ENCODE measurements at regions not wholly inside any gene's neighbourhood (a gene's known extent, or its start where the extent isn't known, plus 50 kb on each side); places are given as distances from the start of the nearest gene placed in this dataset.
"Not testable (repeated sequence)": the region's sequence is repeated elsewhere in the genome, so short reads cannot be mapped to it uniquely, and the experiment has no call there.

GRCh38 chr3:908839-909238 lies 184.0 kb upstream of the CNTN6 start:
- Histone ChIP-seq H2AFZ (ENCODE audit: low read length) (no peak overlapping the region), H3K9me2 (replicated peaks; ENCODE audit: low read length) (no peaks in the 10 kb centered on the region), H3K9ac (ENCODE audit: low read length) (no peak overlapping the region), H3K4me3 (ENCODE audit: low read length) (no peak overlapping the region), H3K36me3 (ENCODE audit: low read depth, low read length) (no peaks in the 10 kb centered on the region), H3F3A (ENCODE audit: low read length, unreplicated experiment) (no peaks in the 10 kb centered on the region), H3K27ac (ENCODE audit: low read length) (no peak overlapping the region), H4K20me1 (ENCODE audit: low read length) (no peaks in the 10 kb centered on the region), H3K79me2 (ENCODE audit: low read length) (no peaks in the 10 kb centered on the region), H3K27me3 (ENCODE audit: low read length) (no peaks in the 10 kb centered on the region), H3K4me2 (ENCODE audit: low read length) (no peak overlapping the region), H3K9me3 (ENCODE audit: low read length) (peaks cover 30% of the 10 kb centered on the region), H3K4me1 (ENCODE audit: insufficient read depth, low read length) (no peaks in the 10 kb centered on the region)
- TF ChIP-seq, protein P1, sequence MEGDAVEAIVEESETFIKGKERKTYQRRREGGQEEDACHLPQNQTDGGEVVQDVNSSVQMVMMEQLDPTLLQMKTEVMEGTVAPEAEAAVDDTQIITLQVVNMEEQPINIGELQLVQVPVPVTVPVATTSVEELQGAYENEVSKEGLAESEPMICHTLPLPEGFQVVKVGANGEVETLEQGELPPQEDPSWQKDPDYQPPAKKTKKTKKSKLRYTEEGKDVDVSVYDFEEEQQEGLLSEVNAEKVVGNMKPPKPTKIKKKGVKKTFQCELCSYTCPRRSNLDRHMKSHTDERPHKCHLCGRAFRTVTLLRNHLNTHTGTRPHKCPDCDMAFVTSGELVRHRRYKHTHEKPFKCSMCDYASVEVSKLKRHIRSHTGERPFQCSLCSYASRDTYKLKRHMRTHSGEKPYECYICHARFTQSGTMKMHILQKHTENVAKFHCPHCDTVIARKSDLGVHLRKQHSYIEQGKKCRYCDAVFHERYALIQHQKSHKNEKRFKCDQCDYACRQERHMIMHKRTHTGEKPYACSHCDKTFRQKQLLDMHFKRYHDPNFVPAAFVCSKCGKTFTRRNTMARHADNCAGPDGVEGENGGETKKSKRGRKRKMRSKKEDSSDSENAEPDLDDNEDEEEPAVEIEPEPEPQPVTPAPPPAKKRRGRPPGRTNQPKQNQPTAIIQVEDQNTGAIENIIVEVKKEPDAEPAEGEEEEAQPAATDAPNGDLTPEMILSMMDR (conservative IDR thresholded peaks at IDR 0.05; ENCODE audit: low read depth, low read length) = 0 out of 2 replicates have a peak, but pooled peaks have one; percentile 14
- TF ChIP-seq EZH2 (IDR thresholded peaks at IDR 0.05; ENCODE audit: low read length, unreplicated experiment) (no peak), EZH2phosphoT487 (IDR thresholded peaks at IDR 0.05; ENCODE audit: borderline replicate concordance, low read length) (no peak)
- intact Hi-C loops (cut with micrococcal nuclease) = no loop called here
- POLR2A ChIA-PET (ENCODE audit: unreplicated experiment) = no interaction called here
- BruUV-seq (replicated peaks) = no TSS peak
- CTCF ChIA-PET = no interaction called here
- ATAC-seq (no peak), DNase-seq (no peak)

DNA sequence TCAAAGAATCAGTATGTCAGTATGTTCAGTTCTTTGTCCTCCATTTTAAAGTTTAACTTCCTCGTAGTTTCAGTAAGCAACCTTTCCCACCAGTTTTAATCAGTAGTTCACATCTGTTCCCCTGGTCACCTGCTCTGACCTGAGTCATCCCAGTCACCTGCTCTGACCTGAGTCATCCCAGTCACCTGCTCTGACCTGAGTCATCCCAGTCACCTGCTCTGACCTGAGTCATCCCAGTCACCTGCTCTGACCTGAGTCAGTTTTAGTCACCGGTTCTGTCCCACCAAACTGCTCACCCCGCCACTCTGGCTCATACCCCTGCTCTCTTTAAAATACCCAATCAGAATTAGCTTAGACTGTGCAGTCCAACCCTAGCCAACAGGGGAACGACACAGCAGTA lies 180.1 kb upstream of the CNTN6 start:
- H3K79me2 ChIP-seq (ENCODE audit: low read length); H3K27me3 ChIP-seq (ENCODE audit: low read length); BruUV-seq (replicated peaks); H2AFZ ChIP-seq (ENCODE audit: low read length); CTCF ChIA-PET; H3K9me2 ChIP-seq (replicated peaks; ENCODE audit: low read length); H3K9ac ChIP-seq (ENCODE audit: low read length); H3K4me2 ChIP-seq (ENCODE audit: low read length); H3F3A ChIP-seq (ENCODE audit: low read length, unreplicated experiment); POLR2A ChIA-PET (ENCODE audit: unreplicated experiment); H3K4me1 ChIP-seq (ENCODE audit: insufficient read depth, low read length); H4K20me1 ChIP-seq (ENCODE audit: low read length); intact Hi-C loops (cut with micrococcal nuclease); H3K36me3 ChIP-seq (ENCODE audit: low read depth, low read length); H3K4me3 ChIP-seq (ENCODE audit: low read length): not testable (repeated sequence)
- ATAC-seq (peak; percentile 15; the same call in 1 of the 2 replicates), DNase-seq (peak; percentile 9)
- H3K9me3 ChIP-seq (ENCODE audit: low read length) = peaks cover 30% of the 10 kb centered on the region
- 0 out of 2 replicates have a peak overlapping the region, but pooled peaks have one; percentile 6 for H3K27ac ChIP-seq (ENCODE audit: low read length)

- CTCF ChIA-PET = no interaction called here
- intact Hi-C loops (cut with micrococcal nuclease) = no loop called here
- no peak overlapping the region for H3K9ac ChIP-seq (ENCODE audit: low read length)
Observed at GRCh38 chr3:923161-923910, 169.5 kb upstream of the CNTN6 start.

More at GRCh38 chr3:923161-923910, 169.5 kb upstream of the CNTN6 start:
- Histone ChIP-seq H3K4me3 (ENCODE audit: low read length) (no peak overlapping the region), H3K4me1 (ENCODE audit: insufficient read depth, low read length) (no peaks in the 10 kb centered on the region), H3K27me3 (ENCODE audit: low read length) (no peaks in the 10 kb centered on the region), H3F3A (ENCODE audit: low read length, unreplicated experiment) (no peaks in the 10 kb centered on the region), H3K36me3 (ENCODE audit: low read depth, low read length) (no peaks in the 10 kb centered on the region), H3K79me2 (ENCODE audit: low read length) (no peaks in the 10 kb centered on the region), H3K4me2 (ENCODE audit: low read length) (no peak overlapping the region), H4K20me1 (ENCODE audit: low read length) (no peaks in the 10 kb centered on the region), H3K9me2 (replicated peaks; ENCODE audit: low read length) (no peaks in the 10 kb centered on the region), H2AFZ (ENCODE audit: low read length) (no peak overlapping the region), H3K9me3 (ENCODE audit: low read length) (peaks cover 18% of the 10 kb centered on the region; the same call in 1 of the 2 replicates), H3K27ac (ENCODE audit: low read length) (no peak overlapping the region)
- DNase-seq = no peak
- TF ChIP-seq, protein P1 (conservative IDR thresholded peaks at IDR 0.05; ENCODE audit: low read depth, low read length) = no peak
- TF ChIP-seq EZH2phosphoT487 (IDR thresholded peaks at IDR 0.05; ENCODE audit: borderline replicate concordance, low read length) (no peak), EZH2 (IDR thresholded peaks at IDR 0.05; ENCODE audit: low read length, unreplicated experiment) (no peak)
- POLR2A ChIA-PET (ENCODE audit: unreplicated experiment) = no interaction called here
- BruUV-seq (replicated peaks) = no TSS peak
- ATAC-seq = no peak
